Esophagus muscularis mucosa (tissue), 4 donors: ENCODE measurements at regions not wholly inside any gene's neighbourhood (a gene's known extent, or its start where the extent isn't known, plus 50 kb on each side); places are given as distances from the start of the nearest gene placed in this dataset.

Experiments used
- CTCF ChIP-seq, 3 experiments: fragments of 200-600 bp in 2 of 3; fragments of 450-650 bp in 1 of 3; sonication (generic) in 2 of 3; IDR thresholded peaks; one replicate each; pipeline ENCODE4 v1.5.1; 2017 to 2019; ENCODE audit warnings: antibody characterized with exemption in 3 of 3, mild to moderate bottlenecking in 2 of 3, moderate library complexity in 1 of 3
- EP300 ChIP-seq: sonication (generic); formaldehyde crosslinking; IDR thresholded peaks from one replicate; pipeline ENCODE4 v1.6.1; 2017; ENCODE audit warnings: antibody characterized with exemption
- POLR2A ChIP-seq: fragments of 450-650 bp; IDR thresholded peaks from one replicate; pipeline ENCODE4 v1.6.1; 2017; ENCODE audit warnings: antibody characterized with exemption, moderate library complexity, mild to moderate bottlenecking, low read depth
- POLR2AphosphoS5 ChIP-seq, 2 donors: sonication (generic); formaldehyde crosslinking; IDR thresholded peaks; one replicate each; pipeline ENCODE4 v1.6.1; 2017; ENCODE audit warnings: antibody characterized with exemption in 2 of 2

DNA sequence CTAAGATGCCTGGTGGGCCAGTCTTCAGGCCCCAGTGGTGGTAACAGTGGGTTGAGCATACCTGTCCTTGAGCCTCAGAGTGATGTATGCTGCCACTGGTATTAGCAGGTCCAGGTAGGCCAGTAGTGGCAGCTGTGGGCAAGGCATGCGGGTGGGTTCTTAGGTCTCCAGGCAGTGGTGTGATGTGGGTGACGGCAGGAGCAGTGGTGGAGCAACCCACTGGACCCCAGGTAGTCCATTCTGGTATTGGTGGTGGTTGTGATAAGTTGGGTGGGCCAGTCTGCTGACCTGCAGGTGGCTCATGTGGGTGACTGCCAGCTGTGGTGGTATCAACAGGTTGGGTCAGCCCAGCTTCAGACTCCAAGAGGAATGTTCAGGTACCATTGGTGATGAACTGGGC lies 165.0 kb upstream of the GORAB start:
- no peak for TF ChIP-seq CTCF (IDR thresholded peaks at IDR 0.05)
- no peak for TF ChIP-seq POLR2AphosphoS5 (IDR thresholded peaks at IDR 0.05)
- no peak for TF ChIP-seq POLR2A
- TF ChIP-seq EP300: no peak
